Prostate gland (tissue), 2 donors: ENCODE measurements at regions not wholly inside any gene's neighbourhood (a gene's known extent, or its start where the extent isn't known, plus 50 kb on each side); places are given as distances from the start of the nearest gene placed in this dataset.

Experiments
- DNase-seq: peaks from one replicate; pipeline ENCODE4 v3.0.0-alpha.2; 2019; ENCODE audit warnings: low spot score
- H3K27ac ChIP-seq, 2 donors: fragments of 200-600 bp; sonication (generic); 2 replicates each; pipeline ENCODE4 v1.5.1; 2017 to 2019
- H3K27me3 ChIP-seq: fragments of 200-600 bp; sonication (generic); replicated peaks from 2 replicates; pipeline ENCODE4 v1.5.1; 2019; ENCODE audit not compliant: insufficient read depth
- H3K36me3 ChIP-seq, 2 donors: fragments of 200-600 bp; sonication (generic); 1 replicate in 1 of 2; 2 replicates in 1 of 2; pipeline versions ENCODE4 v1.5.1 to v1.8.1; 2017 to 2019
- H3K4me1 ChIP-seq: fragments of 200-600 bp; sonication (generic); replicated peaks from 2 replicates; pipeline ENCODE4 v1.5.1; 2019
- H3K4me3 ChIP-seq, 2 donors: fragments of 200-600 bp; sonication (generic); 2 replicates each; pipeline ENCODE4 v1.5.1; 2017 to 2019
- H3K9me3 ChIP-seq: fragments of 200-600 bp; sonication (generic); 2 replicates; pipeline ENCODE4 v1.5.1; 2017
- POLR2A ChIP-seq: fragments of 450-650 bp; IDR thresholded peaks from one replicate; pipeline ENCODE4 v1.6.1; 2016; ENCODE audit warnings: antibody characterized with exemption, mild to moderate bottlenecking
- POLR2AphosphoS5 ChIP-seq: sonication (generic); formaldehyde crosslinking; IDR thresholded peaks from one replicate; pipeline ENCODE4 v1.6.1; 2017; ENCODE audit warnings: antibody characterized with exemption
- WGBS: methylation state at CpG from one replicate; pipeline ENCODE4 v1.1.5; 2018; 5-methylcytosine and 5-hydroxymethylcytosine counted together
- intact Hi-C: fragments of 100-400 bp; cut with DNase I; formaldehyde crosslinking; loops from one replicate; pipeline ENCODE4 v1.14.2; 2022
- TF ChIP-seq, protein P1 (sequence below), 4 experiments: fragments of 200-600 bp in 2 of 4; fragments of 450-650 bp in 2 of 4; sonication (generic) in 2 of 4; IDR thresholded peaks; 1 replicate in 3 of 4; 2 replicates in 1 of 4; pipeline ENCODE4 v1.5.1; 2016 to 2019; ENCODE audit warnings: antibody characterized with exemption in 4 of 4, mild to moderate bottlenecking in 2 of 4, moderate library complexity in 2 of 4

DNA sequence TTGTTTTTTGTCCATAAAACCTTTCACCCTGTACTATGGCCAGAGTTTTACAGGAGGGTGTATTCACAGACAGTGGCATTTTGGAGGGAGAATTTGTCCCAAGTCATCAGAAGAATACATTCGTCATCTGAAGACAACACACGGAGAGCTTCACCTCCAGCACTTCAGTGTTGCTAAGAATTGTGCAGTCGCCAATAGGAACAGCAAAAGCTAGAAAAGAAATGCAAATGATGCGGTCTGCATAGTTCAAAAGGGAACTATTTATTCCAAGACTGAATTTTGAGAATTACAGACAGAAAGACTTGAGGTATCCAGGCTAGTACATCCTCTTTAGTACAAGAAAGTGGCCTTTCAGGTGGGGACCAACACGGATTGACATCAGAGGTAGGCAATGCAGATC lies 399.2 kb upstream of the KIF2A start:
- TF ChIP-seq POLR2A (no peak), POLR2AphosphoS5 (no peak)
- TF ChIP-seq, protein P1, sequence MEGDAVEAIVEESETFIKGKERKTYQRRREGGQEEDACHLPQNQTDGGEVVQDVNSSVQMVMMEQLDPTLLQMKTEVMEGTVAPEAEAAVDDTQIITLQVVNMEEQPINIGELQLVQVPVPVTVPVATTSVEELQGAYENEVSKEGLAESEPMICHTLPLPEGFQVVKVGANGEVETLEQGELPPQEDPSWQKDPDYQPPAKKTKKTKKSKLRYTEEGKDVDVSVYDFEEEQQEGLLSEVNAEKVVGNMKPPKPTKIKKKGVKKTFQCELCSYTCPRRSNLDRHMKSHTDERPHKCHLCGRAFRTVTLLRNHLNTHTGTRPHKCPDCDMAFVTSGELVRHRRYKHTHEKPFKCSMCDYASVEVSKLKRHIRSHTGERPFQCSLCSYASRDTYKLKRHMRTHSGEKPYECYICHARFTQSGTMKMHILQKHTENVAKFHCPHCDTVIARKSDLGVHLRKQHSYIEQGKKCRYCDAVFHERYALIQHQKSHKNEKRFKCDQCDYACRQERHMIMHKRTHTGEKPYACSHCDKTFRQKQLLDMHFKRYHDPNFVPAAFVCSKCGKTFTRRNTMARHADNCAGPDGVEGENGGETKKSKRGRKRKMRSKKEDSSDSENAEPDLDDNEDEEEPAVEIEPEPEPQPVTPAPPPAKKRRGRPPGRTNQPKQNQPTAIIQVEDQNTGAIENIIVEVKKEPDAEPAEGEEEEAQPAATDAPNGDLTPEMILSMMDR (IDR thresholded peaks at IDR 0.05) = no peak
- Histone ChIP-seq H3K4me1 (no peaks in the 10 kb centered on the region), H3K9me3 (no peaks in the 10 kb centered on the region), H3K4me3 (no peak overlapping the region), H3K27ac (no peak overlapping the region), H3K27me3 (no peaks in the 10 kb centered on the region), H3K36me3 (no peaks in the 10 kb centered on the region)
- WGBS = 88% methylated on average over 5 of the region's 5 CpGs
- DNase-seq = no peak
- intact Hi-C loops = no loop called here

DNA sequence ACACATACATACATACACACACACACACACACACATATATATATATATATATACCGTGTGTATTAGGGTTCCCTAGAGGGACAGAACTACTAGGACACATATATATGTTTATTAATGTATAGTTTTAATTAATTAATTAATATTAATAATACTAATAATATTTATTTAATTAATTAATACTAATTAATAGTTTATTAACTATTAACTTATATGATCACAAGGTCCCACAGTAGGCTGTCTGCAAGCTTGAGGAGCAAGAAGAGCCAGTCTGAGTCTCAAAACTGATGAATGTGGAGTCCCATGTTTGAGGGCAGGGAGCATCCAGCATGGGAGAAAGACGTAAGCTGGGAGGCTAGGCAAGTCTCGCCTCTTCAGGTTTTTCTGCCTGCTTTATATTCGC lies 398.0 kb upstream of the KIF2A start:
- H3K4me3 ChIP-seq = no peak overlapping the region
- H3K27me3 ChIP-seq = no peaks in the 10 kb centered on the region
- TF ChIP-seq POLR2A (no peak), POLR2AphosphoS5 (no peak)
- TF ChIP-seq, protein P1 (IDR thresholded peaks at IDR 0.05) = no peak
- no peaks in the 10 kb centered on the region for H3K4me1 ChIP-seq
- no peak for DNase-seq
- no peaks in the 10 kb centered on the region for H3K36me3 ChIP-seq
- H3K9me3 ChIP-seq = no peaks in the 10 kb centered on the region
- intact Hi-C loops = no loop called here
- no peak overlapping the region for H3K27ac ChIP-seq
- 98% methylated on average over 4 of the region's 4 CpGs for WGBS

DNA sequence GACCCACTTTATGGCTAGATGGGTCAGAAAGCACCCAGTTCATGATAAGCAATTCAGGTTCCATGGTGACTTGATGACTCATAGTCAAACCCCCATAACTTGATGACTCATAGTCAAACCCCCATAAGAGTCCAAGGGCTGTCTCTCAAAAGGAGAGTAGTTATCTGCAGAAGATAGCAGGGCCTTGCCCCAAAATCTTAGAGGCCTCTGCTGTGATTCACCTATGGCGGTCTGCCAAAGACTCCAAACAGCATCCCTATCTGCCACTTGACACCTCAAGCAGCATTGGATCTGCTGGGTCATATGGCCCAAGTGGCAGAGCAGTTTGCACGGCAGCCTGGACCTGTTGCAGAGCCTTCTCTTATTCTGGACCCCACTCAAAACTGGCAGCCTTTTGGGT lies 395.2 kb upstream of the KIF2A start:
- H3K4me1 ChIP-seq = no peaks in the 10 kb centered on the region
- TF ChIP-seq, protein P1 (IDR thresholded peaks at IDR 0.05) = no peak
- TF ChIP-seq POLR2A (no peak), POLR2AphosphoS5 (no peak)
- WGBS = 100% methylated on average over 2 of the region's 2 CpGs
- H3K4me3 ChIP-seq = no peak overlapping the region
- no peaks in the 10 kb centered on the region for H3K36me3 ChIP-seq
- no peak for DNase-seq
- H3K9me3 ChIP-seq = no peaks in the 10 kb centered on the region
- no peak overlapping the region for H3K27ac ChIP-seq
- no peaks in the 10 kb centered on the region for H3K27me3 ChIP-seq
- intact Hi-C loops = no loop called here

DNA sequence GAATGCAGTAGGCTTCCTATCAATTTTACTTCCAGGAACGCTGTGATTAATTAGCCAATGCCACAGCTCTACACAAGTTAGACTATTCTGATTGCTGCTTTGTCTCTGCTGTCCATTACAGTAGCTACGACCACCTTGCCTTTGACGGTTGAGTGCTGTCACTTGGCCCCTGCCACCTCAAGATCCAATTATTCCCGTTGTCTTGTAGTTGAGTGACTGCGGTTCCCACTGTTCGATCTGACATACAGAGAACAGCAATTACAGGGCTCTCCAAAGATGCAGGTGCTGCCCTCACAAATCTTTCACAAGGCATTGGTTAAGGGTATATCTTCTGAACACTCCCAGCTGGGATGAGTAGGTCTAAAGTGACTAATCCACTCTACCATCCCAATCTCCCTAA lies 393.4 kb upstream of the KIF2A start:
- no peak for DNase-seq
- Histone ChIP-seq H3K36me3 (no peaks in the 10 kb centered on the region), H3K4me3 (no peak overlapping the region), H3K27me3 (no peaks in the 10 kb centered on the region), H3K4me1 (no peaks in the 10 kb centered on the region), H3K9me3 (no peaks in the 10 kb centered on the region), H3K27ac (no peak overlapping the region)
- intact Hi-C loops = no loop called here
- WGBS = 95% methylated on average over 6 of the region's 6 CpGs
- TF ChIP-seq POLR2AphosphoS5 (no peak), POLR2A (no peak)
- TF ChIP-seq, protein P1 (IDR thresholded peaks at IDR 0.05) = no peak

DNA sequence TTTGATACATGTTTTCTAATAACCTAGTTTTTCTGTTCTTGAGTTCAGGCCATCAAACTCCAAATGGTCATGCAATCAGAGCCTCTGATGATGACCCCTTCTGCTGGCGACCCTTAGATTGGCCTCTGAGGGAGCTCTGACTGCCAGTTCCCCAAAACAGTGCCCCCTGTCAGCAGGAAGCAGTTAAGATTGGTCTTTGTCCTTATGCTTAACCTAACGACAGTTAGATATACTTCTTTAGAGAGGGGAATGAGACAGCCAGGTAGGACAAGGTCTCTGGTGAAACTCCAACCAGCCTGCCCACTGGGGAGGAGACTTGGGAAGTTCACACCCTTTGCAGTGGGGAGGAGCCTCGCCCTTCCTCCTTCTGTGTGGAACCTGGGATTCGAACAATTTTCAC lies 390.4 kb upstream of the KIF2A start:
- WGBS = 80% methylated on average over 4 of the region's 4 CpGs

More for the DNA sequence above, 390.4 kb upstream of the KIF2A start:
- intact Hi-C loops = no loop called here
- TF ChIP-seq, protein P1 (IDR thresholded peaks at IDR 0.05) = no peak
- TF ChIP-seq POLR2AphosphoS5 = no peak
- no peak for TF ChIP-seq POLR2A
- no peak for DNase-seq
- no peak overlapping the region for H3K4me3 ChIP-seq
- no peak overlapping the region for H3K27ac ChIP-seq
- H3K4me1 ChIP-seq = no peaks in the 10 kb centered on the region
- no peaks in the 10 kb centered on the region for H3K9me3 ChIP-seq
- H3K36me3 ChIP-seq = no peaks in the 10 kb centered on the region
- H3K27me3 ChIP-seq = no peaks in the 10 kb centered on the region
